GM19397 (cell line): ENCODE measurements at regions not wholly inside any gene's neighbourhood (a gene's known extent, or its start where the extent isn't known, plus 50 kb on each side); places are given as distances from the start of the nearest gene placed in this dataset.

Source experiments
- ATAC-seq: cut with Tn5 transposase; IDR thresholded peaks from one replicate; pipeline ENCODE4 v1.9.1; 2021; ENCODE audit warnings: mild to moderate bottlenecking, moderate library complexity; ENCODE audit not compliant: unreplicated experiment

- no peak for ATAC-seq
Measured at GRCh38 chr15:47332481-47332880, 384.8 kb upstream of the SEMA6D start.

DNA sequence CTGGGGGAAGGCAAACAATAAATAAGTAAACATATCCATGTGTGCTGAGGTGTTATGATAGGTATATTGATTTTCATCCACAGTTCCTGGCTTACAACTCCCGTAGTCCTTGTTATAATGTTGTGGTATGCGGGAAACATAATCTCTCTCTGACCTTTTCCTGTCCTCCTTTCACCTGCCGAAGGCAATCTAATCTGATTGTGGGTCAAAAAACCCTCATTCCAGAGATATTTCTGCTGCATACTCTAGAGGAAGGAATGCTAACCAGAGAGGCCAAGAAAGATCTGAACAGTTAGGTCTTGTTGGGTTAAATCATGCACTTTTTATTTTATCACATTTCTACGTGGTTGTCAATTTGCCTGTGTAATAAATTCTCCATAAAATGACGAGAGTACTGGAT is 383.6 kb upstream of the SEMA6D start:
- ATAC-seq = no peak

GRCh38 chr15:47334805-47335535 is 382.3 kb upstream of the SEMA6D start:
- no peak for ATAC-seq

GRCh38 chr15:47337106-47337505 is 380.2 kb upstream of the SEMA6D start:
- no peak for ATAC-seq

GRCh38 chr15:47337836-47338235 is 379.5 kb upstream of the SEMA6D start:
- no peak for ATAC-seq

GRCh38 chr15:47338771-47339170 is 378.5 kb upstream of the SEMA6D start:
- ATAC-seq = no peak

GRCh38 chr15:47339800-47340570 is 377.3 kb upstream of the SEMA6D start:
- no peak for ATAC-seq

DNA sequence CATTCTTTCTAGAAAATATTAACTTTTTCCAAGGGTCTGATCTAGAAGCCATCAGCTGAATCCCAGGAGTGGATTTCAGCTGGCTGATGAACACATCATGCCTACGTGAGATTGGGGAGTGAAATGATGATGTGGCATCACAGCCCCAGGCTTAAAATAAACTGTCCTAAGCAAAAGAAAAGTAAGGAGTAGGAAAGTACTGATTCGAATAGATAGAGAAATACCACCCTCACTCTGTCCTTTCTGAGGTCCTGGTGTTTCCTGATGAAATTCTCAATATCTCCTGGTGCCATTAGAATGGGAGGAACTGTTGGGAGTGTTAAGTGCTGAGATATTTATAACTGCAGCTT is 376.8 kb upstream of the SEMA6D start:
- ATAC-seq = no peak

DNA sequence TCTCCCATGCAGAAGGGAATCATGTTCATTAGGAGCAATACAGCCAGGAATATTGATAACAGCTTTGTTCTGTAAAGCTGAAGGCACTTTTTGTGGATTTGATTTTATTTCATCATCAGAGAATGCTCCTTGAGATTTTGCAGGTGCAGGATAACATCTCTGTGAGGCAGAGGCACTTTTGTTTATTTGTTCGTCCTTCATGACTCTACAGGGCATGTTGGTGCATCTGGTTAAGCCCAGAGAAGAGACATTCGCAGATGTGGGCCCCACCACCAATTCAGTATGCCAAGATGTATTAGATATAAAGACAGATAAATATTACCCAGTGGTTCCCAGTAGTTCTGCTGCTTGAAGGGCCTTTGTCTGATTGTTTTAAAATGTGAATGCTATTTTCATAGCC is 368.1 kb upstream of the SEMA6D start:
- no peak for ATAC-seq

- ATAC-seq = no peak
Measured at GRCh38 chr15:47351501-47351900, 365.8 kb upstream of the SEMA6D start.

- no peak for ATAC-seq
Measured at GRCh38 chr15:47352217-47352616, 365.1 kb upstream of the SEMA6D start.

- no peak for ATAC-seq
Measured at GRCh38 chr15:47355759-47356158, 361.5 kb upstream of the SEMA6D start.

GRCh38 chr15:47356297-47356696 is 361.0 kb upstream of the SEMA6D start:
- no peak for ATAC-seq

DNA sequence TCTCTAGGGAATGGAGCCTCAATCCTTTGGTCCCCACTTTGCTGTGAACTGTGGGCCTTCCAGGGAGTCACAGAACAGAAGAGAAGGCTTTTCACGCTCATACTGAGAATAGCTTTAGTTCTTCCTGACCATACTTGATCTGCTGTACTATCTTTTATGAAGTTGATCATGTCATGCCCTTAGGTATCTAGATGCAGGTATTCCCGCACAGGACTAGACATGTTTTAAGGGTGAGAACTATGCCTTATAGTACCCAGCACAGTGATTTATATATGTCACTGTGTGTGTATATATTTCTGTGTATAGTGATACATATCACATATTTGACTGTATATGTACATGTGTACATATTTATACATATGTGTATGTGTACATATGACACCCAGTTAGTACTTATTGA is 358.4 kb upstream of the SEMA6D start:
- ATAC-seq = no peak

DNA sequence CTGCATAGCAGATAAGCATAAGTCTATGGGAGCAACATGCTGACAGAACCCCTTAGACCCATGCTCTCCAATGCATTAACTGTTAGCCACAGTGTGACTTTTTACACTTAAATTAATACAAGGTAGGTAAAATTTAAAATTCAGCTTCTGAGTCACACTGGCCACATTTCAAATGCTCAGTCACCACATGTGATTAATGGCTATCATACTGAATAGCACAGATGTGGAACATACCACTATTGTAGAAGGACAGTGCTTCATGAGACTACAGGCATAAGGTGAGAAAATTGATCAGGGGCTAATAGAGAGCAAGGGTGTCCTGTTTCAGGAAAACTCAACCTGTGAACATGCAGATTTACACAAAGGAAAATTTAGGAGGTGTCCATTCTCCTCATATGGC is 357.0 kb upstream of the SEMA6D start:
- no peak for ATAC-seq

GRCh38 chr15:47362118-47362905 is 355.0 kb upstream of the SEMA6D start:
- ATAC-seq = no peak

- ATAC-seq = no peak
Measured at GRCh38 chr15:47363653-47364052, 353.7 kb upstream of the SEMA6D start.

GRCh38 chr15:47364230-47365141 is 352.8 kb upstream of the SEMA6D start:
- no peak for ATAC-seq

DNA sequence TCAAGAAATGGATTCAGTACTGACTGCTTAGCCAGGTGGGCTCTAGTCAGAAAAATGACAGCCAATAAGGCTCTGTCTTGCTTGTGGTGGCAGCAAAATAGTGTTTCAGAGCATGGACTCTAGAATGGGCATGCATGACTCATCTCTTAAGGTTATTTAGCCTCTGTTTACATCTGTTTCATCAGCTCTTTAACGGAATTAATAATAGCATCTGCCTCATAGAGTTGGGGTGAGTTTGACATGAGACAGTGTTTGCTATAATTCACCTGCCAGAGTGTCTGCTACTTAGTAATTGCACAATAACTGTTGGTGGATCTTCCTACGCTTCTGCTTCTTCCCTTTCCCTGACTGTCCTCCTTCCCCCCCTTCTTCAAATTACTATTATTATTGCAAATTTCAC is 350.4 kb upstream of the SEMA6D start:
- no peak for ATAC-seq

- ATAC-seq = no peak
Measured at GRCh38 chr15:47367726-47368390, 349.4 kb upstream of the SEMA6D start.
